ENCODE measurements at regions not wholly inside any gene's neighbourhood (a gene's known extent, or its start where the extent isn't known, plus 50 kb on each side); places are given as distances from the start of the nearest gene placed in this dataset.
"Not testable (repeated sequence)": the region's sequence is repeated elsewhere in the genome, so short reads cannot be mapped to it uniquely, and the experiment has no call there.

DNA sequence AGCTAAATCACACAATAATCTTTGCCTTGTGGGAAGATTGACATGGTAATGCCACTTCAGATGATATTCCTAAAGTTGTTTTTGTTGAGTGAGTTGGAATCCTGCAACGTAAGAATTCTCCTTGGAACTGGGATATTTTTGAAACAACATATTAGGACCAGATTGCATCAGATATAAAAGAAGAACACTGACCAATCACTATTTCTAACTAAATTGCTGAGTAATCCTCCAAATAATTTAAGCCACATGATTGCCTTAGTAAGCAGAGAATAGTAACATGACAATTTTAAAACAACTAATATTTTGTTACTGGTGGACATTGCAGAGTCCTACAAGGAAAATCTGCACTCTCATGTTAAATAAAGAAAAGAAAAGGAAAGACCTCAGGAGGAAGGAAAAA is 353.9 kb upstream of the LMCD1 start:
- DNase-seq: no peak

DNA sequence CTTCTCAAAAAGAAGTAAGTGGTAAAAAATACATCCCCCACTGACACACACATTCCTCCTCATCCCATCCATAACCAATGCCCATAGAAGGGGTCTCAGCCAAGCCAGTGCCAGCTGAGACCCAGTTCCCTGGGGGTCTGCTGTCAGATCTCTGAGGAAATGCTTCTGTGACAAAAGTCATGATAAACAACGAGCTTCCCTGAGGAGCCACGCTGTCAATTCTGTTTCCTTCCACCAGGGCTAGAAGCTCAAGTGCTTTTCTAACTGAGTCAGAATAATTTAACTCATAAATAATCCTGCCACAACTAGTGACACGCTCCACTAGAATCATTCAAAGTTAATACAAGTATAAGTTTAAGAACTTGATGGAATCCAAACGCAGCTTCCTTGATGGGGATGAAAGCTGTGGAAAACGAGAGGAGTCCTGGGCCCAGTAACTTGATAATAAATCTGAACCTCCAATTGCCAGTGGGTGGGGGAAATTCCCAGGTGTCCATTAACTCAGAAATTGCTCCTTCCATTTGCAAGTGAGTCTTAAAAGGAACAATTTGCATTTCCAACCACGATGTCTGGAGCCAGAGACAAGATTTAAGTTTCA is 348.7 kb upstream of the LMCD1 start:
- no peak for DNase-seq

- peak in 1 of 14 donors; percentile 41 for DNase-seq
These were observed 347.8 kb upstream of the LMCD1 start for GRCh38 chr3:8153800-8154199.

DNA sequence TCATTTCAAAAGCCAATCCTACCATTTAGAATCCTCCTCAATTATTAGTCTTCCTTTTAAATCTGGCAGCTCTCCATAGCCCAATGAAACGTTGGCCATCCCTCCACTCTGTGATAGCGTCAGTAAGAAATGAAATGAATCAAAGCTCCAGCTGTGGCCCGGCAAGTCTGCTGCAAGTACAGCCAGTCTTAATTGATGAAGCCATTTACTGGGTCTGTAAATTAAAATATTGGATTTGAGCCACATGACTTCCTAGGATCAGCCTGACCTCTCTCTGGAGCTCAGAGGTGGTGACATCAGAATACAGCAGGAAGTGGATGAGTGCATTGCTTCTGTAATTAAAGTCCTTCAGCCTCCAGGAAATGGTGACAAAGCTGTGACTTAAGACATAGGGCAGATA is 347.0 kb upstream of the LMCD1 start:
- no peak for DNase-seq

GRCh38 chr3:8156138-8156537 is 345.5 kb upstream of the LMCD1 start:
- no peak for DNase-seq

DNA sequence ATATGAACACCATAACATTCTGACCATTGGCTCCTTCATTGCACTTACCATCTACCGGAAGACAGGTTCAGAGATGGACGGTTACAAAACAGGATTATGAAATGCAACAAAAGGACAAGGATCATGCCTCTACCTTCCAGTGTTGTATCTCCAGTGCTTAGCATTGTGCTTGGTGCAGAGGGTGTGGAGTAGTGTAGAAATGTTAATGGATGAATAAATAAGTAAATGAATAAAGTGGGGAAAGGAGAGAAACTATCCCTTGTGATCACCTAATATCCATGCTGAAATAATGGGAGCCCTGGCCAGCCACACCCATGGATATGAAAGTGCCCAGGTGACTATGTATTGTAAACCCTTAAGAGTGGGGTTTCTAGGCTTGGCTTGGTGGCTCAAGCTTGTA is 344.8 kb upstream of the LMCD1 start:
- no peak for DNase-seq

DNA sequence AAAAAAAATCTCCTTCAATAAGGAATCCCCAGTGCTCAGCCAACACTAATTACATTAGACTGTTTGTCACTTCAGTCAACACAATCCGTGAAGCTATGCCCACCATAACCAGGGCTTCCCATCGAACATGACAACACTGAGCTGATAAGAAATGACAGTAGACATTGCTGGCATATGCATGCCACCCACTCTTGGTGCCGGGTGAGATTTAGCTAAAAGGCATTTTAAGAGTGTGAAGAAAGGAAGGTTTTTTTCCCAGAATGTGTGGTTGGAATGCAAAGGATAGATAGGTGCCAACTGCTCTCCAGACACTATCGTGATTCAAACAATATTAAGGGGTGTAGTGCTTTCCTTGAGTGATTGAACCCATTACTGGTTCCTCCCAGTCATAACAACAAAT is 344.0 kb upstream of the LMCD1 start:
- DNase-seq: no peak

GRCh38 chr3:8164145-8164544 is 337.5 kb upstream of the LMCD1 start:
- no peak for DNase-seq

- no peak for DNase-seq
These were observed 335.6 kb upstream of the LMCD1 start for GRCh38 chr3:8166014-8166413.

DNA sequence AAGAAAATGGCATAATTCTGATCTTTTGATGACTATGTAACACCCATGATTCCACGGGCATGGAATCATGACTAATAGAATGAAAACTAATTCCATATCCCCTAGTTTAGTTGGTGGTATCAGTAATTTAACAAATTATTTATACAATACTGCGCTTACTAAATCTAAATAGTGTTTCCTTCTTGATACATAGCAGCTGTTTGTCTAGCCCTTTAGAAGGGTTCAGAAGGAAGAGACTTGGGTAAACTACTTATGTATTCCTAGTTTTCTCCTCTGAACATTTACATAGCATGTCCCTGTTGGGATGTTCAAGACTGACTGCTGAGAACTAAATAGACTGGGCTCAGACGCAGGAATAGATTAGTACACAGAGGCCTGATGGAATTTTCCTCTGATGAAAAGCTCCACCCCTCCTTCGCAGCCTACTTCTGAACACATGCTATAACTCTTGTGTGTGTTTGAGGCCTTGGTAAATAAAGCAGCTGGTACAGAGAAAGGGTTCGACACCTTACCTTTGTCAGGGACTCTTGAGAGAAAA is 330.6 kb upstream of the LMCD1 start:
- DNase-seq: no peak

GRCh38 chr3:8173892-8174291 is 327.7 kb upstream of the LMCD1 start:
- DNase-seq: no peak

DNA sequence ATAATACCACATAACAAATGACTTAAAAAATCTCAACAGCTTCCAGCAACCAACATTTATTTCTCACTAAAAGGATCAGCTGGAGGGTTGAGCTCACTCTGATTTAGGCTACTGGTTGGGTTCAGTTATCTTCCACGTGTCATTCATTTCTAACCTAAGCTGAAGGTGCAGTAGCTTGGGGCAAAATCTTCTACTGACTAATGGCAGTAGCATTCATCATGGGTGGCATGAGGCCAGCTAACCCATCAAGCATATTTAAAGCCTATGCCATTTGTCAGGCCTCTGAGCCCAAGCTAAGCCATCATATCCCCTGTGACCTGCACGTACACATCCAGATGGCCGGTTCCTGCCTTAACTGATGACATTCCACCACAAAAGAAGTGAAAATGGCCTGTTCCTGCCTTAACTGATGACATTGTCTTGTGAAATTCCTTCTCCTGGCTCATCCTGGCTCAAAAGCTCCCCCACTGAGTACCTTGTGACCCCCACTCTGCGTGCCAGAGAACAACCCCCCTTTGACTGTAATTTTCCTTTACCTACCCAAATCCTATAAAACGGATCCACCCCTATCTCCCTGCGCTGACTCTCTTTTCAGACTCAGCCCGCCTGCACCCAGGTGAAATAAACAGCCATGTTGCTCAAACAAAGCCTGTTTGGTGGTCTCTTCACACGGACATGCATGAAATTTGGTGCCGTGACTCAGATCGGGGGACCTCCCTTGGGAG is 324.7 kb upstream of the LMCD1 start:
- DNase-seq: not testable (repeated sequence)

GRCh38 chr3:8178516-8178915 is 323.1 kb upstream of the LMCD1 start:
- DNase-seq: not testable (repeated sequence)

DNA sequence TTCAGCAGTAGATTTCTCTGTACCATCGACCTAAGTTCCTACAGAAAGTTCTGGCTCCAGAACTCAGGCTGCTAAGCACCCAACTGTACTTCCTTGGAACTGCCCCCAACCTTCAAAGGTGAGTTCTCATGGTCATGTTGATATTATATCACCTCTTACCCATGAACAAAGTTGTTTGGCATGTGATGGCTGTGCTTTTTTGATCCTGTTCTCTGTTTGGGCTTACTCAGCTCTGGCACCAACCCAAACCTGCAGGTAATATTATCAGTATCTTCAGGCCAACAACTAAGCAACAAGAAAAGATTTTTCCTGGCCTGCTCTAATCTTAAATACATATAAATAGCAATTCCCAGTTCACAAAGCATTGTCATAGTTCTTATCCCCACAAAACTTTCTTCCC is 318.7 kb upstream of the LMCD1 start:
- DNase-seq: no peak

DNA sequence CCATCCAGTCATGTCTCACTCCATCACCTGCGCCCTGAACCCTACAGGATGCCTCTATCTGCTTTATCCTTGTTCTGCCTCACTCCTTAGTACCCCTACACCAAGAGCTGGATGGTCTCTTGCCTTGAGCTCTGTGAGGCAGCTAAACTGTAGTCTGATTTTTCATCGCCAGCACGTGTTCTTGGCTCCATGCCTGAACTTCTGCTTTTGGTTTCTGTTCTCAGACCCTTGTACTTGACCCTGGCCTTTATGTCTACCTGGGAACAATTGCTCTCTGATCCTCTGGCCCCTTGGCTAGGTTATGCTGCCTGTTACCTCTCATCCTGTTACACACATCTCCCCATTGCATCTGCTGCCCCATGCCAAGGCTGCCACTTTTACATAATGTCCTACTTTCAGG is 318.0 kb upstream of the LMCD1 start:
- no peak for DNase-seq

GRCh38 chr3:8186213-8186612 is 315.4 kb upstream of the LMCD1 start:
- no peak for DNase-seq

DNA sequence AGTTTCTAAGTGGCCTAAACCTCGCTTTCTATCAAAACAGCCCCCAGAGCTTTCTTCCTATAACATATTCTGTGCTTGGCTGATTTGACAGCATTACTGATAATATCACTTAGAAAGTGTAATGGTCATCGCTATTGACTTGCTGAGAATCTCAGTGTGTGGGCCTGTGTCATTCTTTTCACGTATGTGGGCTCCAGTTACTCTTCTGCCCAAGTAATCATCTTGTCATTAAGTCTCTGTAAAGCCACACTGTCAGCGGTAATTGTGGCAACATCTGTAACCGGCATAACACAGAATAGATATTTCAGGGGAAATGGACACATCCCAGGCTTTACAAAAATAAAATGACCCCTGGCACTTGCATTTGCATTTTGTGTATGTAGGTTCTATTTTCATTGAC is 313.6 kb upstream of the LMCD1 start:
- DNase-seq: no peak

DNA sequence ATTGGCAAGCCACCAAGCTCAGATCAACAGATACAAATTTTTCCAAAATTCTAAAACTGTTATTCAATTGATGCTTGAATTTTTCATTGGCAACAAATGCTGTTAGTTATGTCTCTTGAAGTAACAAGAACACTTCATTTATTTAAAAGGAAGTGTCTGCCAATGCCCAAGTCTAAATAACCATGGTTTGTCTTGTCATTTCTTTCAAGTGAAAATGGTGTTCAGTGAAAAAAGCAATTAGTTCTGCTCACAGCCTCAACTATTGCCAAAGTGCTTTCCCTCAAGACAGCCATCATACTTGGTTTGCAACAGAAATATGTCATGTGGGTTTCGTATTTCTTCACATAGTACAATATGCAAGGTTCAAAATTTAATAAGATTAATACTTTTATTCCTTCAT is 312.6 kb upstream of the LMCD1 start:
- no peak for DNase-seq

DNA sequence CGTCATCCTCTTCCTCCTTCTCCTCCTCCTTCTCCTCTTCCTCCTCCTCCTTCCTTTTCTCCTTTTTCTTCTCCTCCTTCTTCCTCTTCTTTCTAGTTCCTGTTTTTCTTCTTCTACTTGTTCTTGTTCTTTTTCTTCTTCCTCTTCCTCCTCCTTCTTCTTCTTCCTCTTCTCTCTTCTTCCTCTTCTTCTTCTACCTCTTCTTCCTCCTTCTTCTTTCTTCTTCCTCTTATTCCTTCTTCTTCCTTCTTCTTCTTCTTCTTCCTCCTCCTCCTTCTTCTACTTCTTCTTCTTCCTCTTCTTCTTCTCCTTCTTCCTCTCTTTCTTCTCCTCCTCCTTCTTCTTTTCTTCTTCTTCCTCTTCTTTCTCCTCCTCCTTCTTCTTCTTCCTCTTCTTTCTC is 310.2 kb upstream of the LMCD1 start:
- DNase-seq: no peak

- no peak for DNase-seq
These were observed 304.2 kb upstream of the LMCD1 start for GRCh38 chr3:8197384-8197783.

DNA sequence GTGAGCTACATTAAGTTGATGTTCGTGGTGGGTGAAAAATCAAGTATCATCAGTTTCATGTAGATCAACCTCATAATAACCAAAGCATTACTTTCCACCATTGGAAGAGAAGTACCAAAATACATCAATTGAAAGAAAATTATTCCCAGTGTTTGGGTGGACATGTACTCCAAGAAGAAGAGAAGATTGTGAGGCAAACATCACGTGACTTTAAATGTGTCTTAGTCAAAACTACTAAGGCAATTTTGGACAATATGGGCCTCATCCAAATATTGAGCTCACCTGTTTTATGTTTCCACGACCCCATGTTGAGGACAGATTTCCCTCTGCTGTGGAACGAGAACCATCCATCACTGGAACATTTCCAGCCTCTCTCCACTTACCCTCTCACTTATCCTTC is 303.0 kb upstream of the LMCD1 start:
- no peak for DNase-seq

GRCh38 chr3:8200996-8201395 is 300.6 kb upstream of the LMCD1 start:
- peak in 1 of 14 donors; percentile 84 for DNase-seq

DNA sequence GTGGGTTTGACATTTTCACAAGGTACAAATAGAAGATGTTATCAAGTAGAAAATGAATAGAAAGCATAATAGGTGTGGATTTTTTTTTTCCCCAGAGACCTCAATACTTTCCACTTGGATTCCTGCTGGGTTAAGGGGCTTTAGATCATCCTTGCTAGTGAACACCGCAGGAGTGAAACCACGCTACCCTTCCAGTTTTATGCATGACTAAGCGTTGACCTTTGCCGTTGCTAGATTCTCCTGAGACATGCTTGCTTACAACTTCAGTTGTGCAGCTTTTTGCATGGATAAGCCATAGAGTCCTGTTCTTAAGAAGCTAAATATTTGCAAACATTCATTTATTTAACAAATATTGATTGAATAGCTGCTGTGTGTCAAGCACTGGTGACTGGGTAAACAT is 299.7 kb upstream of the LMCD1 start:
- DNase-seq: no peak

DNA sequence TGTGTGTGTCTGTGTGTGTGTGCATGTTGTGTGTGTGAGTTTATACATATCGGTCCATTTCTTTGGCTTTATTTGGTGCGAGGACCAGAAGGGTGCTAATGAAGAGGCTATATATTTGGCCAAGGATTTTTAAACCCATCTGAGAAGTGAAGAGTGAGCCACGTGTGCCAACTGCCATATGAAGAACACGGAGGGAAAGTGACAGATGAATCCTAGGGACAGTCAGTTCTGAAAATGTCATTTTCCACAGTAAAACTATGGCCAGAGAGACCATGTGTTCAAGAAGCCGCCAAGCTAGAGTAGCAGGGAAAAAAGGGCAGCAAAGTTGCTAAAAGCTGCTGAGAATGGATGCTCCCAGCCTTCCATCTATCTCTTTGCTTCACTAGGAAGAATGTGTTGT is 297.3 kb upstream of the LMCD1 start:
- peak in 1 of 14 donors; percentile 56 for DNase-seq
